HG03342 (cell line): ENCODE measurements at regions not wholly inside any gene's neighbourhood (a gene's known extent, or its start where the extent isn't known, plus 50 kb on each side); places are given as distances from the start of the nearest gene placed in this dataset.

ENCODE experiments used
- ATAC-seq: cut with Tn5 transposase; IDR thresholded peaks from one replicate; pipeline ENCODE4 v1.9.1; 2021; ENCODE audit warnings: mild to moderate bottlenecking, moderate library complexity; ENCODE audit not compliant: unreplicated experiment

DNA sequence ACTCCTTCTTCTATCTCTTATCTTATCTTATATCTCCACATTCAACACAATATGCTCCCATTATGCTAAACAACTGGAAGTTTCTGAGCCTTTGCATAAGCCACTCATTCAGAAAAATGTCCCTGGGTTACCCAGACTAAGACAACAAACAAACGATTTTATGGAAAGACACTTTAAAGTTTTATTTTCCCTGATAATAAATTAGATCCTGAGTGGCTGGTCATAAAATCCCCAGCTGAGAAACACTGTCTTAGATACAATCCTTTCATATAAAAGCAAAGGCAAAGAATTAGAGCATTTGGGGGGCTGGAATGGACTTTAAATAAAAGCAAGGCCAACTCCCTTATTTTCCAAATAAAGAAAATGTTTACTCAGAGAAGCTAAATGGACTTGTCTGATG is 322.3 kb downstream of the GBE1 start:
- ATAC-seq: no peak

DNA sequence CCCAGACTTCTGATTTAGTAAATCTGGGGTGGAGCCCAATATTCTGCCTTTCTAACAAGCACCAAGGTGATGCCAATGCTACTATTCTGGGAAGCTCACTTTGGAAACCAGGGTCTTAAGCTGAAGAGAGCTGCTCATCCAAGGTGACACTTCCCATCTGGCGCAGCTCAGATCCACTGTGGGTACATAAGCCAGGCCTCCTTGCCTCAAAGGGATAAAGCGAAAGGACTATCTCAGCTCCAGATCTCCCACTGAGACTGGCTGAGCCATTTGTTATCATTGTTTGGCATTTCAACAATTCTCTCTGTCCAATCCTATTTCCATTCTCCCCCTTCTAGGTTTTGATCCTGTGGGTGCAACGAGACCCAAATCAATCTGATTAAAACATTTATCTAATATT is 323.8 kb downstream of the GBE1 start:
- no peak for ATAC-seq

DNA sequence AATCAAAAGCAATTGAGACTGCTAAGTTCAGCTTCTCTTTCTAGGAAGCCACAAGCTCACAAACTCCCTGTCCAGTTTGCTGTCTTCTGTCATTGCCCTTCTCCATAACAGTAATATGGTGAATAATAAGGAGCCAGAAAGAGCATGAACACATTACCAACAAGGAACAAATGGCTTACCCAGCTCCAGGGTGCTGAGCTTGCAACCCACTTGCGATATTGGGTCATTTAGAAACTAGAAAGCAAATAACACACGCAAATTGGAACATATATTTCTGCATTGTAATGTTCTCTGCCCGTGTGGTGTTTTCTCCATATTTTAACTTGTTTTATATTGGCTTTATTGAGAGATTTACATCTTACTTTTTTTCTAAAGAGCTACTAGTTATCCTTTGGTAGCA is 325.3 kb downstream of the GBE1 start:
- no peak for ATAC-seq

DNA sequence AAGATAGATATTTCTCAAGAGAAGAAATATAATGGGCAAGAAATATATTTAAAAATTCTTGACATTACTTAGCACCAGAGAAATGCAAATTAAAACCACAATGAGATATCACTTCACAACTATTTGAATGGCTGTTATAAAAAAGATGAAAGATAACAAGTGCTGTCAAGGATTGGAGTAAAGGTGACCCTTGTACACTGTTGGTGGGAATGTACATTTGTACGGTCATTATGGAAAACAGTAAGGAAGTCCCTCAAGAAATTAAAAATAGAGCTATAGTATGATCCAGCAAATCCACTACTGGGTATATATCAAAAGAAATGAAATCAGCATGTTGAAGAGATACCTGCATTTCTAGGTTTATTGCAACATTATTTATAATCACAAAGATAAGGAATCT is 326.4 kb downstream of the GBE1 start:
- ATAC-seq: no peak

DNA sequence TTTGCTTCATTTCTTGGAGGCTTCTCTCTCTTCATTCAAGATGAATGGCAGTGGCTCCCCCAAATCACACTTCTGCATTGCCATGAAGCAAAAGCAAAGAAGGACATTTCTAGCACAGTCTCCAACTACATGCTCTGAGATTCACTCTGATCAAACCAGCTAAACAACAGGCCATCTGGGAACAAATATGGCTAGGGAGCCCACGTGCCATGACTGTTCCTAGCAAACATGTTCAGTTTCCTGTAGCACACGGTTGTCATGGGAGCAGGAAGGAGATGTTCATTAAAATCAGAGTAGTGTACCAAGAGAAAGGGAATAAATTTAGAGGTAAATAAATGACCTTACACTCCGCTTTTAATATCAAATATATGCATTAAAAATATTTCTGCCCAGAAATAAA is 327.3 kb downstream of the GBE1 start:
- no peak for ATAC-seq

DNA sequence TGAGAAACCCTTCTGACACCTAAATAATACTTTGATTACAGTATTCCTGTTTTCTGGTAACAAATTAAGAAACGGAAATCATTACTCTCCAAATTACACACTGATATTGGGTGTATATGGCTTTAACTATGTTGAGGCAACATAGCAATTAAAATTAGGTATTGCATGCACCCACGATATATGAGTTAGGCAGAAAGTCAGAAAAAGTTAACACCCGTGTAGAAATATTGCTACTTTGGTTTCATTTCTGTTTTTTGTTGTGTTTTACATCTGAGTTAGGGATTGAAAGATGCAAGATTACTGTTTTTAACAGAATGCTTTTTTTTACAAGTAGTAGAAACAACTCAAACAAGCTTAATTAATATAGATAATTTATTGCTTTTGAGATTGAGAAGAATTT is 327.8 kb downstream of the GBE1 start:
- no peak for ATAC-seq

DNA sequence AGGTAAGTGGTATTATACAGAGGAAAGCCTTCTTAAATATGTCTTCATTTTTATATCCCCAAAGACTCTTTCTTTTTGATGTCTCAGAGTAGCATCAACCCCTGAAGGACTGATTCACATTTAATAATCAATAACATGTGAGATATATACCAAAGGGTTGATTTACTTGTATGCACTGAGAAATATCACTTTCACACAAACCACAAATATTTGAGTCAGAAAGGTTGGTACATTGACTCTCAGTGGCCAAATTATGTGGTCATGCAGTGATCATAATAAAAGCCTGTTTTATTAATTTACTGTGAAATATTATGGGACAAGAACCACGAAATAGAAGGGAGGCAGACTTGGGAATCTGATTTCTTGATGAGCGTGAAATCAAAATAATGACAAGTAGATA is 329.0 kb downstream of the GBE1 start:
- ATAC-seq: no peak

DNA sequence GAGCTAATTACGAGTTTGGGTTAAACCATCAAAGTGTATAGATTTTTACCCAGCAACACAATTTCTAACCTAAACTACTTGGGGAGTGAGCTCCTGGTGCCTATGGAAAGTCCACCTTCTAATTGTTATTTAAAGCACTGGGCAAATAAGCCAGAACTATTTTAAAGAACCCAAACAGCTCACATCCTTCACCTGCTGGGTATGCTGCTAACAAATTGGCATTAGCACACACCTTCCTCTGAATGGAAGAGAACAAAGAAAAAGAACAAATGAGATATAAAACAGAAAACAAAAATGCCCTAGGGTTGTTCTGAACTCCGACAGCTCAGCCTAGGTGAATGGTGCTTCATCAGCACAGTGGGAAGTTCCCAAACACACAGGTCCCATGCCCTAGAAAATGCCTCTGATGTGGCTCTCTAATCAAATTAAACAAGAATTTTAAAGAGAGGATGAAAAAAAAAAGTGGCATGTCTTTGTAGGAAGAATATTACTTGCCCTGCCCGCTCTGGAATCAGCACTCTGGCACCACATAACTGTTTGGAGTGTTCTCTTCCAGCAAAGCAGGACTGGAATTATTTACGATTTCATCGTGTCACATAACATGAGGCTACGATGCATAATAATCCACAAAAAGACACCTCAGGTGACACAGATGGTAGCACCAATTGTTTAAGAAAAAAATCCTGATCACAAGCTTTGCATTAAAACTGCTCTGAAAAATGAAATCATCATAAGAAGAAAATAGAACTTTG is 334.4 kb downstream of the GBE1 start:
- no peak for ATAC-seq

DNA sequence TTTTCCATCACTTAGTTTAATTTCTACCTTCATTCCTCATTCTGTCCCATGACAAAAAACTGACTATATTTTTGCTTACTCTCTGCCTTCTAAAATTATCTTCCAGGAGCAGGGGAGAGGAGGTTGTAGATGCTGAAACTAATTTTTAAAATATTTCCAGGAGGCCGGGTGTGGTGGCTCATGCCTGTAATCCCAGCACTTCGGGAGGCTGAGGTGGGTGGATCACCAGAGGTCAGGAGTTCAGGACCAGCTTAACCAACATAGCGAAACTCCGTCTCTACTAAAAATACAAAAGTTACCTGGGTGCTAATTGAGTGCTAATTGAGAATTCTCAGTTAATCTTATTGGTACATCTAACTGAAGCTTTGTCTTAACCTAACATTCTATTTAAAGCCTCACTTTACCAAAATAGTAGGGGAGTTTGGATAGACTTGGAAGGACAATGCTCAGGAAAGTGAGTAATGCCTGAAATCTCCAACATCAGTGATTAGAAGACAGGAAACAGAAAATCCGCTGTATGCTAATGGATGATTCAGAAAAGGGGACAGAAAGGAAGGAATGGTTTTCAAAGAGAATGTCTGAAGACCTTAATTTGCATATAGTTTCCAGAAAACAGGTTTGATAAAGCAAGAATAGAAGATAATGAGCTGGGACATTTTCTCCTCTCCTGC is 336.1 kb downstream of the GBE1 start:
- ATAC-seq: no peak

DNA sequence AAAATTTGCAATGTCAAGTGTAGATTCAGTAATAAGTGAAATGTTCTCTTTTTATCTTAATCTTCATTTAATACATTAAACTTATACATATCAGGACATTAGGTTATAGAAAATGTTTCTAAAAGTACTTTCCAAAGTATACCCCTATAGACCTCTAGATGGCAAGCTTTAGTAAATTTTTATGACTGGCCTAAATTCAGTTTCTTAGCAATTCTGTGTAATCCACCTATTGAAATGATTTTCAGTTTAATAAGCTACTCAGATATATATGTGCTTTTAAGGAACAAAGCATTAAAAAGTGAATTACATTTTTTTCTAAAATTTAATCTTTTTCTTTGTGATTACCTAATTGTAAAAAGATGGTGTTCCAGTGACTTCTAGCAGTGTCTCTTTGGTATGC is 342.2 kb downstream of the GBE1 start:
- ATAC-seq: peak; percentile 58

DNA sequence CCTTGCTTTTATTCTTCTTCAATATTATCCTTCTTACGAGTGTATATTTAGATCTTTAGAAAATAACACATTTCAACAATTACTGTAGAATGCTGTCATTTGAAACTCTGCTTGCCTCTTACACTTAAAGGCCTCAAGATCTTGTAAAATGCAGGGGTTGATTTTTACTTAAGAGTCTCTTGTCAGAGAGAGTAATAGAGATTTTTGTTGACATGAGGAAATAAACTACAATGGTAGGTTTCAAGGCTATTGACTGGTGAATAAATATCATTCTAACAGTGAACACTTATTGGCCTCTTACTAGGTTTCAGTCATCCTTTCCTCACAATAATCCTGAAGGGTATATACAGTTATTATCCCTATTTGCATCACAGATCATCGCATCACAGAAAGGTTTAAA is 344.6 kb downstream of the GBE1 start:
- ATAC-seq: no peak

DNA sequence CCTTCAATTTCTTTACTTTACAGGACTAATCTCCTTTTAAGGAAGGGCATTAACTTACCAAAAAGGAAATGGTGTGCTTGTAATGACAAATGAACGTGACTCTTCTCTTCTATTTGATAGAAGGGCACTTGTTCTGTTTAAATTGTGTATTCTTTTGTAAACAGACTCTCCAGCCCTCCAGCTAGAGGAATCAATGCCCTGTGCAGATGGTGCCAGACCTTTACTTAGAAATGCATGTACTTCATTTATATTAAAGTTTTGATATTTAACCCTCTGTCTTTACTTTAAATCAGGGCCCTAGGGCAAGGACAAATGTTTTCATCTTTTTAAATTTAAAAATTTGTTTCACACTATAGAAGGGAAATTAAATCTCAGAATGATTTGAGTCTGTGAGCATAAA is 355.1 kb downstream of the GBE1 start:
- ATAC-seq: no peak

DNA sequence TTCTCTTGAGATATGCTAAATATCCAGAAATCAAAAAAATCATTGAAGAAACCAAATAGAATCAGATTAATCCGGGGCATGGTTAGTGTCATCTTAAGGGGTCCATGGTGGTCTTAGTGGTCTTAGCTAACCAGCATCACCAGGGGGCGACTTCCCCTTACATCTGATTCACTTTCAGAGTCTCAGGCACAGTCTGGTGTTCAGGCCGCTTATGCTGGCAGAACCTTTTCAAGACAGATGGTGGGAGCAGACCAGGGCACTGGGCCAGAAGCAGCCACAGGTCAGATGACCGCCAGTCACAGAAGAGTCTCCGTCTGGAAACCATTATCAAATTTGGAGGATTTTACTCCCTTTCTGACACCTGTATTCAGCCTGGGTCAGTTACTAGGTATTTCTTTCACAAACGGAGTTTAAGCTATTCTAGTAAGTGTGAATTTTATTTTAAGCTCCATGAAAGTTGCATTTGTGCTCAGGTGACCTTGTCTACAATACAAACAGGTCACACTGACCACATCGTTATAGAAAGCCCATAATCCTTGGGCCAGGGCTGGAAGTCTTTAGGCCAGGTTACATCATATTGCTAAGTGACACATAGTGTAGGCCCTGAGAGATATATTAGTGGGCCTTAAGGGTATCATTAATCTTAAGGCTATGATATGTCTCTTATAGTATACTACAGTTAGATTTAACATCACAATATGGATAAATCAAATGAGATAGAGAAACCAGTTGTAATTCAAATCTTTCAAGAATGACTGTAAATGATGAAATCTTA is 365.5 kb downstream of the GBE1 start:
- ATAC-seq: no peak

DNA sequence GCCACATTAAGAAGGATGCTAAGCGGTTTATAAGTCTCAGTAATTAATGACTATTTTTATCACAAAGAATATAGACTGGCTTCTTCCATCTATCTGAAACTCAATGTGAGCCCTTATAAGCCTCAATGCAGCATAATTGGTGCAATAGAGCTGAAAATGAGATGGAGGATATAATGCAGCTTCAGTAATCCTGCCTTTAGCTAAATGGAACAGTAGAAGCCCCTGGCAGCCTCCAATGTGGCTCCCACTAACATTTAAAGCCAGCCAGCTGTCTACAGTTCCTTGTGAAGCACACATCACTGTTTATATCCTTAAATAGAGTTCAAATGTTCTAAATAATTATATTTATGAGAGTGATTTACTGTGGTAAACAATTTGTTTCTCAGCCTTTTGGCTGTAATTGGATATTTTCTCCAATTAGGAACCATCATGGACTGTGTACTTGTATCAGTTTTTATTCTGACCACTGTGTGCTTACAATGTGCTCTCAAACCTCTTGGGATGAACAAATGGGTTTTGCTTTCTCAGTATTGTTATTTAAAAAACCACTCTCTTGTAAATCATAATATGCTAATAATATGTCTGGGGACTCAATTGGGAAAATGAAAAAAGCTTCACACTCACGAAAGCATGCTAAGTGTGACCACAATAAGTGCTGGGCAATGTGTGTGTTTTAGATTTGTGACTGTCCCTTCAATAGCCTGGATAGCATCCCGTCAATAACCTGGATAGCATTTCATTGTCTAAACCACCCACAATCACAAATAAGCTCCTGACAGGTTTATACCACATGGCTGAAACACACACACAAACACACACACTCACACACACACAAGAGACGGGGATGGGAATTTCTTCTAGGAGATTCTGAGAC is 366.6 kb downstream of the GBE1 start:
- no peak for ATAC-seq

DNA sequence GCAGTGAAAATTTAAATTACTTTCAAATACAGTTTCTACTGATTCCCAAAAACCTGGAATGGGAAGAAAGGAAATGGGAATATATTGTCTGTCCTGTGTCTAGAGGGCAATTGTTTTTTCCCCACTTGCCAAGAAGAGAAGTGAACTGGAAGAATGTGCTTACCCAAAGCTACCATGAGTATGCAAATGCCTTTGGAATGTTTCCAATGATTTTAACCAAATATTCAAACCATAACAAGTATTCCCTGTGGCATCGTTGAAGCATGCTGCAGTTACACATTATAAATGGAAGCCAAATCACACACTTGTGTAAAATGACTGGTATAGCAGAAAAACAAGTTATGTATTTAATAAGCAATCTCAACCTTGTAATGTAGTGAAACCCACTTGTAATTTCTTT is 368.2 kb downstream of the GBE1 start:
- no peak for ATAC-seq

DNA sequence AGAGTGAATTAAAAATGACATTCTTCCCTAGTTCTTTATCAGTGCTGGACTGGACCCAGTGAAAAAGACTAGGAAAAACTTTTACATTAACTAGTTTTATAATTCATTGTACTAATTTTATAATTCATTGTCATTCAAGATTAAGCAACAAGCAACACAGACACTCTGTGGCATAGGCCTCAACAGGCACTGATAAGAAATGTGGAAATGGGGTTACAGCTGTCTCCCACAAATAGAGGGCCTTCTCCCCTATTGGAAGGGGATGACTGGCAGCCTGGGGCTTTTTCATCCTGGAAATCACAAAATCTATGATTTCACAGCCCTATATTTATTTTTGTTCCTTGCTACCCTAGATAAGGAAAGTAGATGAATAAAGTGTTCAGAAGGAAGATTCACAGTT is 370.6 kb downstream of the GBE1 start:
- ATAC-seq: no peak

DNA sequence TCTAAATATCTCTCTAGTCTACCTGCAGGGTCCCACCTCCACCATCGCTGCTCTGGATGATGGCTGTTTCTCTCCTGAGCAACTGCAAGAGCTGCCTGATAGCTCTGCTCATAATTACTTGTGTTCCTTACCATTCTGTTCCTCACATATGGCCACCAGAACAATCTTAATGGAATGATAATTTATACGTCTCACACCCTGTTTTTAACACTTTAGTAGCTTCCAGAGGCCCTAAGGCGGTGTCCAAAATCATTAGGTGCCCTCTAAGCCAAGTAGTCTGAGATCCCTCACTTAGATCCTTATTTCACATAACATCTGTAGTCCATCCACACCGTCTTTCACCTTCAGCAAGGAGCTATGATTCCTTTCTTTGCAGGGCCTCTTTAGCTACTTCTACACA is 373.3 kb downstream of the GBE1 start:
- ATAC-seq: no peak

DNA sequence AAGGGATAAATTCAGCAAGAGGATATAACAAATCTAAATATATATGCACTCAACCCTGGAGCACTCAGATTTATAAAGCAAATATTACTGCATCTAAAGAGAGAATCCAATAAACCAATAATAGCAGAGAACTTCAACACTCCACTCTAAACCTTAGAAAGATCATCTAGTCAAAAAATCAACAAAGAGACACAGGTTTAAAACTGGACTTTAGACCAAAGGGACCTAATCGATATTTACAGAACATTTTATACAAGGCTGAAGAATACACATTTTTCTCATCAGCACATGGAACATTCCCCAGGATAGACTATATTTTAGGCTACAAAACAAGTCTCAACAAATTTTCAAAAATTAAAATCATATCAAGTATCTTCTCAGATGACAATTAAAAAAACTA is 379.0 kb downstream of the GBE1 start:
- ATAC-seq: no peak

DNA sequence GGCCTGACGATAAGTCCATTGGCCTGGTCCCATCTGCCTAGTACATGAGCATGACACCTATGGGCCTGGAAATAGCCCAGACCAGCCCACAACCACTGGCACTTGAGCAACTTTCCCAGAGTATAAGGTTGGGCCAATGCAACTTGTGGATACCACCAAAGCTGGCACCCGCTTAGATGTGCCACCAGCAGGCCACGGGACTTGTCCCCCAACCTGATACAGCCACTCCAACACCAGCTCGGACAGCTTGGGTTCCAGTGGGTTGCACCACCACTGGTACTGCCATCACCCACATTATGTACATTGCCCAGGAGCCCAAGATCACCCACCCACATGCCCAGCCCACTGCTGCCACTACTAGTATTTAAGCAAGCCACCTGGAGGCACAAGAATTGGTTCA is 381.2 kb downstream of the GBE1 start:
- ATAC-seq: no peak

DNA sequence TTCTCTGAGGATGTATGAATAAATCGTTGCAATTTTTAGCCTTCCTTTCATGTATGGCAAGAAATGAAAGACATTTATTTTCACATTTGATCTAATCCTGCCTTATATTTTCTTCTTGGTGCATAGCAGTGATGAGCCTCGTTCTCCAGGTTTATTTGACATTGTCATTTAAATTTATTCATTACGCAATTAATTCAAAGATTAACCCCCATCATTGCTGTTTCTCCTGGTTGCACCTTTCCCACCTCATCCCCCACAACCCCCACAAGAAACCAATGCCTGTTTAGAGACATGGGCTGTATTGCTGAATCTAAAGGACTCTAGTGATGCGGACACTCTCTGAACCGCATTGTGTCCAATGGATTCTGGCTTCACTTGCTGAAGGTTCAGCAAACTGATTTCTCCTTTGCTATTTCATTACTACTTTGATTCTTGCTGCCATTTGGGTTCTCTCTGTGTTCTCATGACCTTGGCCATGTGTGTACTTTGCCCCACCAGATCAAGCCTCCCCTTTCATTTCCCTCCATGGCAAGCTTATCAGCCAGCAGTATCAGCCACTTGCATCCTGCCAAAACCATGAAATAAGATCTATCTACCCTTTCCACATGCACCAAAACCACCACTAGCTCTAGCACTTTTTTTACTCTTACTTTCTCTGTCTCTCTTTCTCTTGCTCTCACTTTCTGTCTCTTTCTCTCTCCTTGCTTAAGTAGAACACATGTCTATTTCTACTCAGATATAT is 382.7 kb downstream of the GBE1 start:
- ATAC-seq: no peak
